Epidermal melanocyte (primary cell): ENCODE measurements at regions not wholly inside any gene's neighbourhood (a gene's known extent, or its start where the extent isn't known, plus 50 kb on each side); places are given as distances from the start of the nearest gene placed in this dataset.

Experiments
- DNase-seq: peaks from one replicate; pipeline ENCODE4 v3.0.0; 2011; ENCODE audit warnings: low spot score; ENCODE audit not compliant: insufficient read length

DNA sequence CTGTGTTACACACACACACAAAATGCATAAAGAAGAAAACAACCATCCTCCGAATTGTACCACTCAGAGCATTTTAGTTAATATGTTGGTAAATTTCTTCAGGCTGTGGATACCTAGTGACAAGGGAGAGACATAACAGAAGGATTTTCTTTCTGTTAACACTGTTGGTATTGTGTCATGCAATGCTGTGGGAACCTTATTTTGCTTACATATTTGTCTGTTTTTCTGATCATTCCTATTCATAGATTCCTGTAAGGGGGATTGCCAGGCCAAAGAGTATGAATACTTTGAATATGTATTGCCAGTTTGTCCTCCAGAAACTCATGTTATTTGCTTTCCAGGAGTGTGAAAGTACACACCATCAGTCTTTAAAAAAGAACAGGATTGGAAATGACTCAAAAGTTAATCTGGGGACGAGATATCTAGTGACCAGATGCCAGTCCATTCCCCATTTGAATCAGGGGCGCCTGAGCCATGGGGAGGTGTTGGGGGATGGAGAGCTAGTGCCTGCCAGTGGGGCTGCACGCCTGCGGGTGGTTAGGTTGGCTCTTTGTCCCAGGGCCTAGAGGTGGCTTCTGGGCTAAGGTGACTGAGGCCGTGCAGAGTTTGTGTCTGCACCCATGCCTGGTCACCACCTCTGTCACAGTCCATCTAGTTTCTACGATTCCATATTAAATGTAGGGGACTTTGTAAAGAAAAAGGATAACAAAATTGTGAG lies 142.0 kb downstream of the PTPN20 start:
- DNase-seq = no peak

DNA sequence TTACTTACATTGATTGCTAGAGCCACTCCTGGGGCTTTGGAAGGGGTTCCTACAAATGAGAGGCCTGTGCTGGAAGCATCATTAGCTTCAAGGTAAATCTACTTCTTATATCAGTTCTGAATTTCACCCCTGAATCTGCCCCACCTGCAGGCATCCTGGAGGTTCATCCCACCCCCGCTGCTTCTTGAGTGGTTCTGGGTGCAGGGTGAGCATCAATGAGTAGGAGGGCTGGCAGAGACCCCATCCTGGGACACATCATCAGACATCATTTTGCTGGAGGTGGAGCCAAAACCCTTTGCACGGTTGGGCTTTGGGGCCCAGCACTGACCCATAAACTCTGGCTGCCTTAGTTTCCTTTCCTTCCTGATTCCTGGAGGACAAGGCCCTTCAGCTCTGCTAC lies 143.7 kb downstream of the PTPN20 start:
- no peak for DNase-seq

DNA sequence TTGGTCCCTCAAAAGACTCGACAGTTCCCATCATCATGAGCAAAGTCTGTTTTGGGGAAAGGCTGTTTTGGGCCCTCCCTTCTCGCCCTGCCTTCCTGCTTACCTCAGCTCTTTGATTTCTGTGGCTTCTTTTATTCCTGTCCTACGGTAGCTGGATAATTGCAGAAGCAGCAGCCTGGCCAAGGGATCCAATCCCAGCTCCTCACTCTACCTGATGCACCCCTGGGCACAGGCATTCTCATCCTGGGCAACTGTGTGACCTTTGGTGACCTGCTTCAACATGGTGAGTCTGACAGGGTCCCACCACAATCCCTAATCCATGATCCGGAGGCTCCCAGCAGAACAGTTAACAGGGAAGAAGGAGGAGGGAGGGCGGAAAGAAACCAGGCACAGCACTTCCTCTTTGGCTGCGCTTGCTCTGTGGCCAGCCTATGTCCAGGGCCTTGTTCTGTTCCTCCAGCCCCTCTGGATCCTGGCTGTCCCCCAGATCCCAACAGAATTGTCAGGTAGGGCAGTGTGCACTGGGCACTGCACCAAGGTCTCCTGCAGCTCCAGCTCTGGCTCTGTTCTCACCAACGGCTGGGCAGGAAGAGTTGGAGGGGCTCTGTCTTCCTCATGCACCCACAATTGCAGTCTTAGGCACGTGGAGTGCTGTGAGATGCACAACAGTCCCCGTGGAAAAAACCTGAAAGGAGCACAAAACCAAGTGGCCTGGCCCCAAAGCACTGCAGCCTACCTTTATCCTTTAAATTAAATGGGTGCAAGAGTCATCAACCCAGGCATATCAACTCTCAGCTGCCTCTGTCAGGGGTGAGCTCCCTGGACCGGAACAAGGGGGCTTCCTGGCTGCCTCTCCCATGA lies 144.4 kb downstream of the PTPN20 start:
- DNase-seq = no peak

DNA sequence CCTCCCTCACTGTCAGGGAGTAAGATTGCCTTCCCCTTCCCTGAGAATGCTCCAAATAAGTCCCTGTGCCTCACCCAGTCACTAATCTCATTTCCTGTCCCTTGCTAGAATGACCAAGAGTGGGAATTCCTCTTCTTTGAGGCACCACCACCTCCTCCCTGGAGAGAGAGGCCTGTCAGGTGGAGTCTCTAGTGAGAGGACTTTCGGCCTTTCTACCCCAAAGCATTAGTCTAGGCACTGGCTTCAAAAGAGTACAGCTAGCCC lies 145.0 kb downstream of the PTPN20 start:
- DNase-seq = no peak

DNA sequence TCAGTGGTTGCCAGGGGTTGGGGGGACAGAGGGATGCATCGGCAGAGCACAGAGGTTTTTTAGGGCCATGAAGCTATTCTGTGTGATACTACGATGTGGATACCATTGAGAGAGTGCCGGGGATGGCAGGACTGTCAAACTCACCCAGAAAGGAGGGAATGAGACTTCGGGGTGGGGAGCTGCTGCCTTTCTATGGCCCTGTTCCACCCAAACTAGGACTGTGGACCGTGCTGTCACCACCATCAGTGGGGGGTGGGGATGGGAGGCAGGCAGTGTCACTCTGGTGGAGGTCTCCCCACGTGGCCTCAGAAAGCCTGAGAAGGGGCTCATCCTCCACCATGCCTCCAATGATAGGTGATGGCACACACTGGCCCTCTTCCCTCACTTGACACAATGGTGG lies 146.2 kb downstream of the PTPN20 start:
- no peak for DNase-seq

DNA sequence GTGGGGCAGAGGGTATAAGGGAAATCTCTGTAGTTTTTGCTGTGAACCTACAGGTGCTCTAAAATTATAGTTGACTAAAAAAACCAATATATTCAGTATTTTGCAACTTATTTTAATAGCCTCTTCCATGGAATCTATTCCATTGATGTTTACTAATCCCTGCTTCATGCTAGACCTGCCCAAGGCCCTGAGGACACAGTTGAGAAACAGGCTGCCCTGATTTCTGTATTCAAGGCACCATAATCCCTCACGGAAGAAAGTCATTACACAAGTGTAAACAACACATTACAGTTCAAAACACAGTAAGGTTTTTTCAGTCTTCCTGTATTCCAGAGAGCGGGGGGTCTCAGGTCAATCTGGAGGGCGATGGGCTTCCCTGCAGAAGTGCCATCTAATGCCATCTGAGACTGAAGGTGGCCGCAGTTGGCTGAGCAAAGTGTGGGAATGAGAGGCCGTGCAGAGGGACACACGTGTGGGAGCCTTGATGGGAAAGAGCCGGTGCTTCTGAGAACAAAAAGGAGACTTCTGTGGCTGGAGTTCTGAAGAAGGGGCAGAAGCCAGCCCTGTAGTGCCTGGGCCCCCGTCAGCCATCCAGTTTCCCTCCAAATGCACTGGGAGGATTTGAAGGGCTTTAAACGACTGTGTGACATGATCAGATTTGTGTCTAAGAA lies 146.9 kb downstream of the PTPN20 start:
- no peak for DNase-seq

DNA sequence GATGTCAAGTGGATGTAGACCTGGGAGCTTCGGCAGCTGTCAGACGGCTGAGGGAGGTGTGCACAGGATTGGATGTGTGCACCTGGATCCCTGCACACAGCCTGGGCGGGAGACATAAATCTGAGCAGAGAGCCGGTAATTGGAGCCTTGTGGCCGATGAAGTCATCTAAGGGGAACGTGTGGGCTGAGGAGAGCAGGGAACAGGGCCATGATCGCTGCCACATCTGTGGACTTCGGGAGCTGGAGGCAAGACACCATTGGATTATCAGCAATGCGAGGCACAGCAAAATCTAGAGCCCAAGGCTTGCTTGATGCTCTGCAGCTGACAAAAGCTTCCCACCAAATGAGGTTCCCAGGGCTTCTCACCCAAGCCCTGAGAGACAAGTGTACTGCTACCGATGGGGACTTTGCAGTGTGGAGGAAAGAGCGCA lies 147.7 kb downstream of the PTPN20 start:
- no peak for DNase-seq

DNA sequence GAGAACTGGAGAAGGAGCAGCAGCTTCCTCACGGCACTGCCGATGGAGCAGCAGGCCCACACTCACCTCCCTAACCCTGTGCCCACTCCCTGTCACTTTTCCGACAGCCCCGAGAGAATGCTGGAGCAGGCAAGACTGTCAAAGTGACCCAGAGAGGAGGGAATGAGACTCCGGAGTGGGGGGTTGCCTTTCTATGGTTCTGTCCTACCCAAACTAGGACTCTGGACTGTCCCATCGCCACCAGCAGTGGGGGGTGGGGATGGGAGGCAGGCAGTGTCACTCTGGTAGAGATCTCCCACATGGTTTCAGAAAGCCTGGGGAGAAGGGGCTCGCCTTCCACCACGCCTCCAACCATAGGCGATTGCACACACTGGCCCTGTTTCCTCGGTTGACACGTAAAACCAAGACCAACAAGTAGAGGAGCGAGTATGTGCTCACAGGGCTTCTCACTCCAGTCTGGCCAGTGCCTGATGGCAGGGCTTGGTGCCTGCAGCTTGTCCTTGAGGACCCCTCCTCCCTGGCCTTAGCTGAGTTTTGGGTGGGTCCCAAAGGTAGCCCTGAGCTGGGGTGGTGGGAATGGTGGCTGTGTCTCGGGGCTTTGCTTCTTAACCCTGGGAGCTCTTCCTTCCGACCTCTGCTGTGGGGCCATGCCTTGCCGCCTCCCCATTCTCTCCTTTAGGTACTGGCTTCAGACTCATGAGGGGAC lies 148.5 kb downstream of the PTPN20 start:
- no peak for DNase-seq

DNA sequence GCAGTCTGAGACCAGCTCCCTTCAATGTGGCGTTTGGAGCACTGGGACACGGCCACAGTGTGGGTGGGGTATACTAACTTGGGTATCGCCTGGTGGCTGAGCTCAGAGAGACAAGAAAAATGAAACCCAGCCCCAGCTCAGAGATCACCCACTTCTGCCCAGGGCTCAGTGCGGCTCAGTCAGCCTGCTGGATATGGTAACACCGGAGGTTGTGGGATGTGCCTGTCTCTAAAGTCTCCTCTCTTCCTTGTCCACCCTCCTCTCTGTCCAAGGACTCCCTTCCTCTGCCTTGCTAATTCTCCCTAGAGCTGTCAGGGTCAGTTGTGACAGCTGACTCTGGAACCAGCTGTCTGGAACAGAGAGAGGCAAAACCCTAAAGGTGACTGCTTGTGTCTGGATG lies 149.1 kb downstream of the PTPN20 start:
- no peak for DNase-seq

DNA sequence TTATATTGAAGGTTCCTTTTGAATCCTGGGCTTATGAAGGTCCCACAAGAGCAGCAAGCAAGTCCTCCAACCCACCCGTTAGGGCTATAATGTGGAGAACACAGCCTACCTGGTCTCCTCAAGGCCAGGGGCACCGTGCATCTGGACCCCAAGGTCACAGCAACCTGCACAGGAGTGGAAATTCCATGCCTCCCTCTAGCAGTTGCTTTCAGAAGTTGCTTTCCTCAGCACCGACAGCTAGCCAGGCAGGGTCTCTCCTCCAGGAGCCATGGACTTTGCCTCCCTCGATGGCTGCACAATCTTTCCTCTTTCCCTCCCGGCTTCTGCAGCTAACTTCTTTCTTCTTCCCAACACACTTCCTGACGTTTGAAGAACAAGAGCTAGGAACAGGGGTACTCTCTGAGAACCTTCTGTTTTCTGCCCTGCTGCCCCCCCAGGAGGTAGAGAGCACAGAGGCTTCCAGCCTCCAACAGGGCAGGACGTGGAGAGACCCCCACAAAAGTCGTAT lies 149.8 kb downstream of the PTPN20 start:
- no peak for DNase-seq

DNA sequence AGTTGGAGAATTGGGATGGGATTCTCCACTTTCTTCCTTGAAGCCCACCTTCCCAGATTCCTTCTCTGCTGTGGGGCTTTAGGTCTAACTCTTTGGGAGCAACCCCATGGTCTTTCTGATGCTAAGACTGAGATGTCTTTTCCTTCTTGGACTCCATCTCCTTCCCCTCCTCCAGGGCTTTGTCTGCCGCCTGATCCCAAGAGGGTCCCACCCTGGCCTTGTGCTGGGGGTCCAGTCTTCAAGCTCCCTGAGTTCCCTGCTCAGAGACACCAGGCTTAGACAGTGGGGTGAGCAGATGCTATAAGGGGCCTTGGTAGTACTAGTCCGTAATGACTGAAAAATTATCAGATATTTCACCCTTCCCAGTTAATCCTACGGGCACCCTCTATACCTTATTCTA lies 150.5 kb downstream of the PTPN20 start:
- no peak for DNase-seq

DNA sequence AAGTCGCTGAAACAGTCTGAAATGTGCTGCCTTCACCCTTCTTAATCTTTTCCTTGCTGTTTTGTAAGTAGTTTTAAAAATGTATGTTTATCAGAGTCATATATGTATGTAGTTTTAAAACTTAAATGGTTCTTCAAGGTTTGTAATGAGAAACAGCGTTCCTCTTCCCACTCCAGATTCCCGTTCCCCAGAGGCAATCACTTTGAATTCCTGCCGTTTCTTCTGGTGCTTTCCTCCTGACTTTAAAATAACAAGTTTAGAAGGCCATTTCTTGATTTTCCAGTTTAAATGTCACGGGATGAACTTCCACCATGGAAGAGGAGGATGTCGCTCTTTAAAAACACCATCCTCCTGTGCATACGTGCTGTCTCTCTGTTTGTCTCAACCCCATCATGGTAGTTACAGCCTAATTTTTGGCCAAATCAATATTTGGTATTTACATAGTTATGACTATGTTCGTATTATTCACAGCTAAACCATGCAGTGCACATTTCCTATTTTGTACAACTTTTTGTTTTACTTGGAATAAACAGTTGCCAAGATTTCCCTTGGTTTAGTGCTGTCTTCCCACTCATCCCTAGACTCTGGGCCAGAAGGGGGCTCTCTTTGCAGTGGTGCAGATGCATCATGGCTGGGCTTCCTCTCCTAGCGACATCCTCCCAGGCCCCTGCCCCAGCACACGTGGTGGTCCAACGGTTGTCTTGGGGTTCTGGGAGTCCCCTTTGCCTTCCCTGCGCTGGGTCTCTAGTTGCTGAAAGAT lies 151.4 kb downstream of the PTPN20 start:
- DNase-seq = no peak

DNA sequence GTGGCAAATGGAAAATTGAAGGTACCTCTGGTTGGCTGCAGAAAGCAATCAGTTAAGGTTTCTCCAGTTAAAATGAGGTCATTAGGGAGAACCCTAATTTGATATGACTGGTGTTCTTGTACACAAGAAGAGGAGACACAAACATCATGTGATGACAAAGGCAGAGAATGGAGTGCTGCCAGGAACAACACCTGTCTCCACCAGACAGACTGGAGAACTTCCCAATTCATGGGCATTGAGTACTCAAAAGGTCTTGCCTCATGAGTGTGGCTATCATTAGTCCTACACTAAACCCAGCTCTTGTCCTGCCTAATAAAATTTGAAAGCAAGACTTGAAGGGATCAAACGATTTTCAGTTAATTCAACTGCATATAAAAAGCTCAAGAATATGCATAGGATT lies 152.6 kb downstream of the PTPN20 start:
- no peak for DNase-seq

DNA sequence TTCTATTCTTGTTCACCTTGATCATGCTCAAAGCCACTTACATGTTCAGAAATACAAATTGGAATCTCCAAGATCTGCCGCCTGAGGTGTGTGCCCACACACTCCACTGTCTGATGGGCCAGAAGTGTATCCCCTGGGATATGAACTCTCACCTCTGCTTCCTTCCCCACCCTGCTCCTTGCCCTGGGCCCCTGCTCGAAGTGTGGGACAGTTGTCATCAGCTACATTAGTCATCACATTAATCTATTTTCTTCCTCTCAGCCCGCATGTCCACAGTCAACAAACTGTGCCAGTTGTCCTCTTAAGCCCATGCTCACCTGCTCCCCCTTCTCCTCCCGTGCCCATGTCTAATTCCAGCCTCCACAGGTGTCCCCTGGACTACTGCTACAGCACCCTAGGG lies 154.7 kb downstream of the PTPN20 start:
- no peak for DNase-seq

DNA sequence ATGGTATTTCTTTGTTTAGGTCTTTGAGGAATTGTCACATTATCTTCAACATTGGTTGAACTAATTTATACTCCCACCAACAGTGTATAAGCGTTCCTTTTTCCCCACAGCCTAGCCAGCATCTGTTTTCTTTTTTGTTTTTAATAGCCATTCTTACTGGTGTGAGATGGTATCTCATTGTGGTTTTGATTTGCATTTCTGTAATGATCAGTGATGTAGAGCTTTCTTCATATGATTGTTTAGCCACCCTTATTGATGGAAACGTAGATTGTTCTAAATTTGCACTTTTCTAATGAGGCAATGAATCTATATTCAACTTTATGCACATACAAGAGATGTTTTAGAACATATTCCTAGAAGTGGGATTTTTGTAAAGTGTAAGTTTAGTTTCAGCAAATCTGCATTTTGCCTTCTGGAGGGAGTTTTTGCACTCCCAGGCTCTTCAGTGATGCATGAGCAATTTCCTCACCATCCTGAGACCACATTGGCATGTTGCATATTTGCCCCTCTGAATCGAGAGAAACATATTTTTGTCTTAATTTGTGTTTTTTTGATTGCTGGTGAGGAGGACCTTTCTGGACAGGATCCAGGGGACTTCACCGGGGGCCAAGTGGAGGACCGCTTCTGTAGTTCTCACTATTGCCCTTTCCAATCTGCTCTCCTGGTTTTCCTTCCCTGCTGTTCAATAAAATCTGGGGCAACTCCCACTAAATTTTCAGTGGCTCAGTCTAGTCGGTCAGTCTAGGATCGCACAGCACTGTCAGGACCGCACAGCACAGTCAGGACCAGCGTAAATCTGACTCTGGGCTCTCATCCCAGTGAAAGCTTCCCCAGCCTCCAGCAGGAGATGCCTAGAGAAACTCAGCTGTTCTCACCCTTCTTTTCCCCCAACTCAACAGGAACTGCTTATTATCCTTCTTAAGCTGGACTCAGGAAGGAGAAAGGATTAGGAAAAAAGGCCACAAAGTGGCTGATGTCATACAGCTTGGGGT lies 157.0 kb downstream of the PTPN20 start:
- no peak for DNase-seq

DNA sequence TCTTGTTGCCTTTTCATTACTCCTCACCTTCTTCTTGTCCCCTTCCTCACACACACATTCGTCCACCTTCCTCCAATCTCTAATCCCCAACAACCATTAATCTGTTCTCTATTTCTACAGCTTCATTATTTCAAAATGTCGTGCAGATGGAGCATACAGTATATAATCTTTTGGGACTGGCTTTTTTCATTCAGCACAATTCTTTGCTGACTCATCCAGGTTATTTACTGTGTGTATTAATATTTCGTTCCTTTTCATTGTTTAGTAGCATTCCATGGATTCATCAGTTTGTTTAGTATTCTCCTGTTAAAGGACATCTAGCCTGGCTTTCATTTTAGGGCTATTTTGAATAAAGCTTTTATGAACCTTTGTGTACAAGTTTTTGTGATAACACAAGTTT lies 159.3 kb downstream of the PTPN20 start:
- no peak for DNase-seq

DNA sequence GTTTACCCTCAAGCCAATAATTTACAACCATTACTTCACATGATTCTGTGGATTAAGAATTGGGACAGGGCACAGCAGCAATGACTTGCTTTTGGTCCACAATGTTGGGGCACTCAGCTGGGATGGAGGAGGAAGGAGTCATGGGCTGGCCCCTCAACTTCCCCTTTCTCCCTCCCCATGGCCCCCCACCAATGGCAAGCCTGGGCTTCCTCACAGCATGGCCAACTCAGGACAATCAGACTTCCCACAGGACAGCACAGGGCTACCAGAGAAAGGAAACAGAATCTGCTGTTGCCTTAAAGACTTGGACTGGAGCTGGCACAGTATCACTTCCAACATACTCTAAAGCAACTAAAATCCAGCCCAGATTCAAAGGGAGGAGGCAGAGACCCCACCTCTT lies 160.7 kb downstream of the PTPN20 start:
- DNase-seq = no peak

DNA sequence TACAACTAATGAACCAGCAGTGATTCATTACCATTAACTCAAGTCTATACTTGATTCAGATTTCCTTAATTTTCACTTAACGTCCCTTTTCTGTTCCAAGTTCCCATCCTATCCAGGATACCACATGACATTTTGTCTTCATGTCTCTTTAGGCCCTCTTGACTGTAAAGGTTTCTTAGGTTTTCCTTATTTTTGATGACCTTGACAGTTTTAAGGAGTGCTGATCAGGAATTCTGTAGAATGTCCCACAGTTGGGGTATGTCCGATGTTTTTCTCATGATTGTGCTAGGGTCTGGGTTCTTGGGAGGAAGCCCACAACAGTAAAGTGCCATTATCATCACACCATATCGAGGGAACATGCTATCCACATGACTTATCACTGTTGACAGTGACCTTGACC lies 162.7 kb downstream of the PTPN20 start:
- DNase-seq = no peak

DNA sequence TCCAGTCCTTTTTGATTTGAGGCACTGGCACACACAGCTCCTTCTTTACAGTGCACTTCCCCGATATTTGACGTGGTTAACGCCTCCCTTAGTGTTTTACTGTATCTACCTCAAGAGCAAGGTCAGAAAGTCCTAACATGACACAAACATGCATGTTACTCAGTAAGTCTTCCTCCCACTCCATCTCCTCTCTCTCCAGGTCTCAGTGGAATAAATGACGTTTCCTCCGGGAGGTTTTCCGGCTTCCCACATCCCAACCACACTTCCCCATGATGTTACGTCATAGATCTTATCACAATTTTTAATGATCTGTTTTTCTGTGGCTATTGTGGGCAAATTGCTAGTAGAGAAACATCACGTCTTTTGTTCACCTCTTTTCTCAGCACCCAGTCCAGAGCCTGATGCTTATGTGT lies 165.7 kb downstream of the PTPN20 start:
- no peak for DNase-seq

DNA sequence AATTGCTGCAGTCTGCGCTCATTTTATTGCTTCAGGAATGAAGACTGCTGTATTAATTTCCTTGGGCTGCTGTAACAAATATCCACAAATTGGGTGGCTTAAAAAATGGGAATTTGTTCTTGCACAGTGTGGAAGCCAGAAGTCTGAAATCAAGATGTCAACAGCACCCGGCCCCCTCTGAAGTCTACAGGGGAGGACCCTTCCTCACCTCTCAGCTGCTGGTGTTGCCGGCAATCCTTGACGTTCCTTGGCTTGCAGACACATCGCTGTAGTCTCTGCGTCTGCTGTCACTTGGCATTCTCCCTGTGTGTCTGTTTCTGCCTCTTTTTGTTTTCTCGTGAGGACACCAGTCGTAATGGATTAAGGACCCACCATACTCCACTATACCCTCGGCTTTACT lies 166.2 kb downstream of the PTPN20 start:
- DNase-seq = no peak
